ENCODE measurements at regions not wholly inside any gene's neighbourhood (a gene's known extent, or its start where the extent isn't known, plus 50 kb on each side); places are given as distances from the start of the nearest gene placed in this dataset.
A peak's percentile ranks its signal among the peaks of the same experiment; 100 is the strongest.

DNA sequence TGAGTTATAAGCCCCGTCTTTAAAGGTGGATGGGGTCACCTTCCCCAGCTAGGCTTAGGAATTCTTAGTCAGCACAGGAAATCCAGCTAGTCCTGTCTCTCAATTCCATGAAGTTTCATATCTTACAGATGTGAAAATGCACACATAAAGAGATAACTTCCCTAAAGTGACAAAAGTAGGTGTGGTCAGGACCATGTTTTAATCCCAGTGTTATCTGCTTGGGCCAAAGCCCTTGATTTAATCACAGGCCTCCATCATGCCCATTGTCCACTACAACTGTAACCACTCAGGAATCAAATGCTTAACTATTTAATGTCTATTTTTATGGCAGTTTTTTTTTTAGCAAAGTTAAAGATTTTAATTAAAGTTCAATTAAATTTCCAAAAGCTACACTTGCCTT, 194.4 kb upstream of the BTG1 start:
- DNase-seq, result no peak

DNA sequence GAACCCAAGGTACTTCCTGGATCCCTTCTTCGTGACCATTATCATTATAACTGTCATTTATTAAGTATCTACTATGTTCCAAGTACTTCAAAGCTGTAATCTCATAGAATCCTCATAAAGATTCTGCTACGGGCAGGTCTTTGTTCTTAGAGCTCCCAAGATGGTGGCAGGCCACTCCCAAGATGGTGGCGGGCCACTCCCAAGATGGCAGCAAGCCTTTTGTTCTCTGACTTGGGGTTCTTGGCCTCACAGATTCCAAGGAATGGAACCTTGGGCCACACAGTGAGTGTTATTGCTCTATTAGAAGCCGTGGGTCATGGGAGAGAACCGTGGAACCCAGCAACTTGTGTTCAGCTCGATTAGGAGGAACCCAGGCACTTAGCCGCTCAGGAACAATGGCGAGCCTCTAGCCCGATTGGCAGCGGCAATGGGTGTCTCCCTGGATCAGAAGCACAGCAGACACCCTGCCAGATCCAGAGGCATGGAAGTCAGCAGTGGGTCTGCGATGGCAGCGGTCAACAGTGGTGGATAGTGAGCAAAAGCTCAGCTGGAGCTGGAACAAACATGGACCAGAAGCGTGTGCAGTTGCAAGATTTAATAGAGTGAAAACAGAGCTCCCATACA, 193.7 kb upstream of the BTG1 start:
- no peak for DNase-seq

DNA sequence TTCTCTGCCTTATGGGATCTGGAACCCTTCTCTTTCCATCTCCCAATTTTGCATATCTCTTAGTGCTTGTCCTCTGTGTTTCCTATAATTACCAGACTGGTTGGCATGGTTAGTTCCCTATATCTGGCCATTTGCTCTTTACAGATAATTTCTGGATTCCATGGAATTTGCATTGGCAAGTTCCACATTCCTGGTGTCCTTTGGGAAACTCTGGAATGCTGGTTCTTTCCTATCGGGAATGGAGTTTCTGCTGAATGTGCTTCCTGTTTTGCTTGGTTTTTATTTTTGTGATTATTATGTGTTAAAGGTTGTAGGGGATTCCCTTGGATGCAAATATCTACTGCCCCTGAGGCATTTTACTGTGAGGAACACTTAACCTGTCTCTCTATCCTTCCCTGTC, 193.0 kb upstream of the BTG1 start:
- DNase-seq, result no peak

DNA sequence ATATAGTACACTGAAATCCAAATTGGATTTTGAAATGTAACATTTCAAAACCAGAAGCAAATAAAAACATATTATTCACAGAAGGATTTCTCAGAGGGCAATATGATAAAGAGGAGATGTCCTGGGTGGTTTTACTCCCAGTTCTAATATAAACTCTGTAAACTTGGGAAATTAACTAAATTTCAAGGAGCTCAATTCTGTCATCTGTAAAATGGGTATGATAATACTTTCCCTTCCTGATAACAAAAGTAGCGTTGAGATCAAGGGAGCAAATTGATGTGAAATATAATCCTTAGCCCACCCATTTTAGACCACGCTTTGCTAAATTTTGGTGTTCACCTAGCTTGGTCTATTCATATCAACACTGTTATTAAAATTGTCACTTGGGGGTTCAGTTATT, 192.5 kb upstream of the BTG1 start:
- no peak for DNase-seq

DNA sequence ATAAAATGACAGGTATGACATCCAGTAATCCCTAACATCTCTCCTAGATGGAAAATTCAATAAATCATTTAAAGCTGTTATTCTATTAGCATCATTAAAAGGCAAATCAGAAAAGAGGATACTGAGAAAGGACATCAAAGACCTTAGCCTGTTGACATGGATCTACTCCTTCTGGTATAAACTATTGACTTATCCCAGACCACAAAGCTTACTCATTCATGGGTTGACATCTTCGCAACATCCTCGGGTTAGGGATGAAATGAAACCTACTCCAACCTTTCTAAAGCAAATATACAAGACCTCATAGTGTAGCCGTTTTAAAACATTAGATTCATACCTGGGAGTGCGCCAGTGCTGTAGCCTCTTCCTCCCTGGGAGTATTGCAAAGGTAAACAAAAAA, 191.5 kb upstream of the BTG1 start:
- no peak for DNase-seq

DNA sequence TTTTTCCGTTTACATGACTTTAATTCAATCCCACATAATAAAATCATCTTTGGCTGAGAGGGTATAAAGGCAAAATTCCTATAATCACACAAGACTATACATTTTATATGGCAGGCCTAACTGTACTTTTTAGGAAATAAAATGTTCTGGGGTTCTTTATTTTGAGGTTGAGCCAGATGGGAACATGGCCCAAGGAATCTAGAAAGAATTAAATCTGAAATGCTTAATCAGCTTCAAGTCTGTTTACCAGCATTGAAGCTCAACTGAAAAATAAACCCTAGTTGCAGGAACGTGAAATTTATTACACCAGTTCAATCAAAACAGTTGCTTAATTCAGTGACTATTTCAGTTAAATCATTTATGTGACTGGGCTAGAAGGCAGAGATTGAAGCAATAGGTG, 191.0 kb upstream of the BTG1 start:
- DNase-seq, result no peak

DNA sequence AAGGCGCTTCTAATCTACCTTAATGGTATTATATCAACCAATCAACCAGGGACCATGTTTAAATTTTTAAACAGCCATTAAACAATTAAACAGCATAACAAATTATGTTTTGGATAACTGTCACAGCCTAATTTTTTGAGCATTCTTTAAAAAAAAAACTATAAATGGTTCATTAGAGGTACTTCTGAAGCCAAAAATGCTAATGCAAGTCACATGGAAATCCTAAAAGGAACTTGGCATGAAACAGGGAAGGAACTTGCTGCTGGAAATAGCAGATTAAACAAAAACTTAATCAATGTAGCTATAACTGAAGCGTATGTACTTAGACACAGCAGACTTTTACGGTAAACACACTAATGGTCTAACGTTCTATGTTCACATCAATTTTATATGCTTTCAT, 190.2 kb upstream of the BTG1 start:
- no peak for DNase-seq

DNA sequence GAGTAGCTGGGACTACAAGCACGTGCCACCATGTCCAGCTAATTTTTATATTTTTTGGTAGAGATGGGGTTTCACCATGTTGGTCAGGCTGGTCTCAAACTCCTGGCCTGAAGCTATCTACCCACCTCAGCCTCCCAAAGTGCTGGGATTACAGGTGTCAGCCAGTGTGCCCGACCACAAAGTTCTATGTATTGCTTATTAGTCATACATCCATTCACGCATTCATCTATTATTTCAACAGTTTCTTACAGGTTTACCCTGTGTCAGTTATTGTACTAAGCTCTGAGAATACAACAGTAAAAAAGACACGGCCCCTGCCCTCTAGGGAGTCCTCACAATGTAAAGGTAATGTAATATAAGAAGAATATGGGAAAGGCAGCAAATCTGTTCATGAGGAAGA, 188.9 kb upstream of the BTG1 start:
- no peak for DNase-seq

DNA sequence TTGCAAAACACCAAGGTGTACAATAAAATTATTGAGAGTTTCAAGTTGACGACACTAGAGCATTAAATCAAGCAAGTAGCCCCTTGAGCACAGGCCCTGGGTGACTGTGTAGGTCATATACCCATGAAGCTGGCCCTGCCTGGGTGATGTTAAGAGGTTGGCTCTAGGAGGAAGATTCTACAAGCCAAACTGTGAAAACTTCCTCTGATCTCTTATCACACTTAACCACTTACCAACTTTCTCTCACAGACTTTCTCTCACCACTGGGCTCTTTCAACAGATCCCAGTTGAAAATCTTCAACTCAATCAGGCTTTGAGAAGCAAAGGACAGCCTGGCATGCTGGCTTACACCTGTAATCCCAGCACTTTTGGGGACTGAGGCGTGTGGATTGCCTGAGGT, 186.9 kb upstream of the BTG1 start:
- no peak for DNase-seq

DNA sequence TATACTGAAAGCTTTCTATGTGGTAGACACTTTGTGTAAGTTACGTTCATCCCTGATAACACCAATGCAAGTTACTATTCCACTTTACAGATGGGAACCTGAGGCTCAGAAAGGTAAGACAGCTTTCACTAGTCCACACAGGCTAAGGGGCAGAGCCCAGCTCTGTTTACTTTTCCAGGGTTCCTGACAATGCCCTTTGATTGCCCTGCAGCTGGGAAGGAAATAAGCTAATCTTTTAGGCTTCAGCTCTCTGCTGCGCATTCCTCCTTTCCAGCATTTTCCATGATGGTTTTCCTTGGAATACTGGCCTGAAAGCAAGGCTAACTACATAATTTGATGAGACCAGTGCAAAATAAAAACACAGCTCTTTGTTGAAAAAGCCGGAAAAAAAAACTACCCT, 185.7 kb upstream of the BTG1 start:
- no peak for DNase-seq

DNA sequence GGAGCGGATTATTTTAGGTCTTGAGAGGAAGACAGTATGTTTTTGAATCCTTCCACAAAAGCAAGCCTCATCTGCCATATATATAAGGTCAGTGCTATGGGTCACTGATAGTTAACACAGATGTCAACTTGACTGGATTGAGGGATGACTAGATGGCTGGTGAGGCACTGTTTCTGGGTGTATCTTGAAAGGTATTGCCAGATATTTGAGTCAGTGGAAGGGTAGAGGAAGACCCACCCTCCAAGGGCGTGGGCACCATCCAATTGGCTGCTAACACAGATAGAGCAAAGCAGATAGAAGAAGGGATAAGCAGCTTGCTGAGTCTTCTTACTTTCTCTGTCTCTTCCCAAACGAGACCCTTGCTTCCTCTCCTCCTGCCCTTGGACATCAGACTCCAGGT, 185.0 kb upstream of the BTG1 start:
- DNase-seq, result no peak

DNA sequence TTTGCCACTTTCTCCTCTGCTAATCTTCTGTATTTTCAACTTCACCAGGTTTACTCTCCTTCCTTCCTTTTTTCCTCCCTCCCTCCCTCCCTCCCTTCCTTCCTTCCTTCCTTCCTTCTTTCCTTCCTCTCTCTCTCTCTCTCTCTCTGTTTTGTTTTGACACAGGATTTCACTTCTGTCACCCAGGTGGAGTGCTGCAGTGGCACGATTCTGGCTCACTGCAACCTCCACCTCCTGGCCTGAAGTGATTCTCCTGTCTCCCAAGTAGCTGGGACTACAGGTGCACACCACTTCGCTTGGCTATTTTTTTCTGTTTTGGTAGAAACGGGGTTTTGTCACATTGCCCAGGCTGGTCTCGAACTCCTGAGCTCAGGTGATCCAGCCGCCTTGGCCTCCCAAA, 181.2 kb upstream of the BTG1 start:
- no peak for DNase-seq

DNA sequence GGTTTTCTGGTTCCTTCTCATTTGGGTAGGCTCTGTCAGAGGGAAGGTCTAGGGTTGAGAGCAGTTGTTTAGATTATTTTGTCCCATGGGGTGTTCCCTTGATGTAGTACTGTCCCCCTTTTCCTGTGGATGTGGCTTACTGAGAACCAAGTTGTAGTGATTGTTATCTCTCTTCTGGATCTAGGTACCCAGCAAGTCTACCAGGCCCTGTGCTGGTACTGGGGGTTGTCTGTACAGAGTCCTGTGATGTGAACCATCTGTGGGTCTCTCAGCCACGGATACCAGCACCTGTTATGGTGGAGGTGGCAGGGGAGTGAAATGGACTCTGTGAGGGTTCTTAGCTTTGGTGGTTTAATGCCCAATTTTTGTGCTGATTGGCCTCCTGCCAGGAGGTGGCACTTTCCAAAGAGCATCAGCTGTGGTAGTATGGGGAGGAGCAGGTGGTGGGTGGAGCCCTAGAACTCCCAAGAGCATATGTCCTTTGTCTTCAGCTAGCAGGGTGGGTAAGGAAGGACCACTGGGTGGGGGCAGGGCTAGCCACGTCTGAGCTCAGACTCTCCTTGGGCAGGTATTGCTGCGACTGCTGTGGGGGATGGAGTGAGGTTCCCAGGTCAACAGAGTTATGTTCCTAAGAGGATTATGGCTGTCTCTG, 179.3 kb upstream of the BTG1 start:
- no peak for DNase-seq

DNA sequence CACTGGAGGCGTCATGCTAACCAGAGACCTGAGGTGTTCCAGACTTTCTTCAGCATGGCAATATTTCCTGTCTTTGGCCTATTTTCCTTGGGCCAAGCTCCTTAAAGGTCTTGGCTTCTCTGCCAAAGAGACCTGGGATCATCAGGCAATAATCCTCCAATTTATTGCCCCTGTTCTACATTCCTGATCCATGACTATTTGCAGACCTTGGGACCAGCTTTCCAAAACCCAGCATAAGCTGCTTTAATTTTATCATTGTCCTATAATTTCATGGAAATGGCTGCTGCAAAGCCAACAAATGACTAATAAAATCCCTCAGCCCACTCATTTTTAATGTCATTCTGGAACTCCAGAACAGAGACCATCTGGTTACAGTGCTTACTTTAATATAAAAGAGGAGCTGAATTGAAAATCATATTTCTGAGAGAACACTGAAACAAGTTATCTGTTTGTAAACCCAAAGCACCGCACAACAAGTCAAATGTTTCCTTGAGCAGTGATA, 166.9 kb upstream of the BTG1 start:
- DNase-seq, result no peak

DNA sequence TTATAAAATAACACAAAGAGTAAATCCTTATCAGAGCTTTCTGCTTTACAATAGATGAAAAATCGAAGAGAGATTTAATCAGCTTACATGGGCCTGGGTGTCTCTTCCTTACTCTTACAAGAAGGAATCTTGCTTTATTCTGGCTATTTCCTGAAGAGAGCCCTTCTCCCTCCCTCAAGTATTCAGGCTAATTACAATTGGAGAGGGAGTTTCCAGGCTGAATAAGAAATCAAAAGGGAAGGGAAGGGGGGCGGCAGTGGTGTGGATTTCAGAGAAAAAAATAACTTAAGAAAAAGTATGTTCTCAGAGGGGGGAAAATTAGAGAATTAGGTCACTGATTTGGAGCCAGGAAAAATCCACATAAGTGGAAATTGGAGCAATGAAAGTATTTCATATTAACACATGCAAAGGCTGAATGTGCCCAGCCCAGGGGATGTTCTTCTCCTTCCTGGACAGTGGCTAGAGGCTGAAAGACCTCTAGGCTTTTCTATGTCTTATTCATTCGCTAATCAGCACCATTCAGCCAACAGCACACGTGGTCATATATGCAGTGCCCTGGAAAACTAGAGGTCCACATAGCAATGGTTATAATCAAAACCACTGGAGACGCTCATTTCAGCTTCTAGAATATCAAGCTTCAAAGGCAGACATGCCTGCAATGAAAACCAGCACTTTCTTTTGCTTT, 158.9 kb upstream of the BTG1 start:
- DNase-seq, result no peak

DNA sequence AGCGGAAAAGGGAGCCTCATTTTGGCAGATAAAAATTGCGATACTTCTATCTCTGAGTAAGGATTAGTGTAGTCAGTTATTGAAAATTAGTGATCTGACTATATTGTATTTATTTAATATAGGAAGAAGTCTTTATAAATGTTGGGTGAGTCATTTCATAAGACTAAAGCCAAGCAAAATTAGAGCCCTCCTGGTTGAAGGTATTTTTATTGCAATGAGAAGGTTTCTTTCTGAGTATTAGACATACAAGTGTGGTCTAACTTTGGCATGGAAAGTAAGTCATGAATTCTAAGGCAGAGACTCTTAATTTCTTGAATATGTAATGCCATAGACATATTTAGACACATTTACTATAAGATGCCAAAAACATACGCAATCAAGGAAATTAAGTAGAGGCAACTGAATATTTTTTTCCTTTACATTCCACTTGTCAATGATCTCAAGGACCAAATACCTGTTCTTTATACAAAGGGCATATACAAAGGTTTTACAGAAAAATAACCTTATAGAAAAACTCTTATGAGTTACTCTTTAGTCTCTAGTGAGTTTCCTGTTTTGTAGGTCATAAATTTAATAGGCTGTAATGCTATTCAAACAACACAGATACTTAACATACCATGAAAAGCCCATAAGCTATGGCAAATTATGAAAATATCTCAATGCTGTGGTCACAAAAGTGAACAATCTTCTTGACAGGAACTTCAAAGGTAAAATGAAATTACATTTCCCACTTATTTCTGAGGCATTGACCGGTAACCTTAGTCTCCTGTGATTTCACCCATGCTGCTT, 156.6 kb upstream of the BTG1 start:
- DNase-seq, result no peak

DNA sequence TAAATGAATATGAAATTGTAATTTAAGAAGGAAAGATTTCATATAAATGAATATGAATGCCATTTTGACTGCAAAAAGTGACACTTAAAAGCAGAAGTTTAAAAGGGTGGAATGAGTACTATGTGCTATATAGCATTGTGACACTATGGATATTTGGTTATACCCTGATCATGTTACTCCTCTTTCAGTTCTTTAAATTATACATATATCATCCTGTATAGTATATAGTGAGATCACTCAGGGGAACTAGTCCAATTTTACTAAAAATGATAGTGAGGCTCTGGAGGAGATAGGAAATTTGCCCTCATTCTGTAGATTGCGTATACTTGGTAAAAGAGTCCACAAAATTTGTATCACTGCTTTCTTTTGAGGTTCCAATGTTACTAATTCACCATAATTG, 155.7 kb upstream of the BTG1 start:
- no peak for DNase-seq

DNA sequence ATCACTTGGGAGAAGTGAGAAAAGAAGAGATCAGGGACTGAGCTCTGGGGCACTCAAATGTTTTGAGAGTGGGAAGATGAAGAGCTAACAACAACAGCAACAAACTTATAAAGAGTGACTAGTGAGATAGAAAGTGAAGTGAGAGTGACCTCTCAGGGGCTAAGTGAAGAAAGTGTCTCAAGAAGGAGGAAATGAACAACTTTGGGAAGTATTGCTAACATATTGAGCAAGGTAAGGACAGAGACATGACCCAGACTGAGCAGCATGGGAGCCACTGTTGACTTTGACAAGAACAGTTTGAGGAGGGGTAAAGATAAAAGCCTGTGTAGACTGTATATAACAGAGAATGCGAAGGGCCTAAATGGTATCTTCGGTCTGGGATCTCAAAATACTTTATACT, 155.1 kb upstream of the BTG1 start:
- DNase-seq, result no peak

DNA sequence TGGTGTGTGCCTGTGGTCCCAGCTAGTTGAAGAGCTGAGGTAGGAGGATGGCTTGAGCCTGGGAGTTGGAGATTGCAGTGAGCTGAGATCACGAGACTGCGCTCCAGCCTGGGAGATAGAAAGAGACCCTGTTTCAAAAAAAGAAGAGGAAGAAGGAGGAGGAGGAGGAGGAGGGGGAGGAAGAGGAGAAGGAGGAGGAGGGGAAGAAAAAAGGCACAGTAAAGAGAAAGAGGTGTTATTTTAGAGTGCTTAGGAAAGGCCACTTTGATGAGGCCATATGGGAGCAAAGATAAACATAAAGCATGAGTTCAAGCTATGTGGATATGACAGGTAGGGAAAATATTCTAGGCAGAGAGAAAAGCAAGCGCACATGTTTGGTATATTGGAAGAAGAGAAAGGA, 154.1 kb upstream of the BTG1 start:
- DNase-seq, result no peak

DNA sequence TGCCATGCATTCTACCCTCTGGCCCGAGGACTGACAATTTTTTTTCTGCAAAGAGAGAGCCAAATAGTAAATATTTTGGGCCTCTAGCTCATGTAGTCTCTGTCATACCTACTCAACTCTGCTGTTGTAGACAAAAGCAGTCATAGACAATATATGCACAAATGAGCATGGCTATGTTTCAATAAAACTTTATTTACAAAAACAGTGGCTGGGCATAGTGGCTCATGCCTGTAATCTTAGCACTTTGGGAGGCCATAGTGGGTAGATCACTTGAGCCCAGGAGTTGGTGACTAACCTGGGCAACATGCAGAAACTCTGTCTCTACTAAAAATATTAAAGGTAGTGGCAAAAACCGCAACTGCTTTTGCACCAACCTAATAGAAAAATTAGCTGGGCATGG, 153.7 kb upstream of the BTG1 start:
- DNase-seq, result no peak

DNA sequence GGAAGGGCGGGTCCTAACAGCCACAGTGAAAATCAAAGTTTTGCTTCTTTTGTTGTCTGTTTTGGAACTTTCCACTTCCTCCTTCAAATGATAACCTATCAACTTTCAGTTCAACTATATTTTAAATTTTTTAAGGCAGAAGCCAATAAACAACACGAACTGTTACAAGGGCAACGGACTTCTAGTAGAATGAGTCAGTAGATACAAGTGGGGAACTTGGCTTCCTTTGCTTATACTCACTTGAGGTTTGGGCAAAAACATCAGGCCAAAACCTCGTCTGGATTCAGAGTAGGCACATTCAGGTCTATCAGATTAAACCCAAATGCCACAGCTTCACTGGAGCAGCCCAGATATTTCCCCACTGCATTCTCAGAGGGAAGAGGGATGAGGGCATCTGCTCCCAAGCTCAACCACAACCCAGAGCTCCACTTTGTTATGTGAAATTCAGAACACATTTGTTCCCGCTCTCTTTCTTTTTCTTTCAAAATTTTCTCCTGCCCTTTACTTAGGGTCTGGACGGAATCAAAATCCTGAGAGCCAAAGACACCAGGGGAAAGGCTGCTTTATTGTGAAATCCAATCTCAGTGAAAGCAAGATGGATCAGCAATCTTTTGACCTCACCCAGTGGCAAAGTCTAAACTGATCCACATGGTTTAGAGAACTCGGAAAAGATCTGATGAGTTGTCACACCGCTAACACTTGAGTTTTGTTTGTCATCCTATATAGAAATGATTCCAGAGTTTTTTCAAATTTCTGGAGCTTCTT, 152.5 kb upstream of the BTG1 start:
- peak; percentile 12 to 43 for DNase-seq

DNA sequence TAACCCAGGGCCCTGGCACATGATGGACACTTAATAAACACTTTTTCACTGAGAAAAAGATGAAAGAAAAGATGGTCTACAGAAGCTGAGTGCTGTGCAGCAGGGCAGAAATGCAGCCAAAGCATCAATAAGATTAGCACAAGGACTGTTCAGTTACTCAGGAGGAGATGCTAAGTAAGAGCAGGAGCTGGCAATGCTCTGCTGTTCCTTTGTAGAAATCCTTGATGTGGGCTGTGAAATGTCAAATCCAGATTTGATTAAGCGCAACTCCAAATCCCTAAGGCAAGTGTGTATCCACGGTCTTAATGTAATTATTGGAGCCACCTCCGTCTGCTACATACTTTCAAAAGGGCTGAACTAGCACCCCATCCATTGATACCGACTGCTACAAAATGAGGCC, 151.8 kb upstream of the BTG1 start:
- DNase-seq, result no peak

DNA sequence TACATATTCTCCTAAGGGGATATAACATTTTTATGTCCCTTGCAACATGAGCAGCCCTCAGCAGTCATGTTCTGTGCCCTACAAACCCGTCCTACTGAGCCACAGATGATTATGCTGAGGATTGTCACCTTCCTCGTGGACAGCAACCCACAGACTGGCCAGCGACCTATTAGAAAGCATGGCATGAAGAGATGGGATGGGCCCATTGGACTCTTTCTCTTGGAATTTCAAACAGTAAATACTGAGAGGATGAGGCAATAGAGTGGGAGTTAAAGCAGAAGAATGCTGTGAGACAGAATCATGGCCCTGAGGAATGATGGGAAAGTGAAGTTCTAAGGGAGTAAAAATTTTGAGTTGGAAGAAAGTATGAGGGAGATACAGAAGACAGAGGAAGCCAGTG, 149.9 kb upstream of the BTG1 start:
- DNase-seq, result no peak

Measured in CD4-positive, alpha-beta T cell treated with Interleukin-4 for 1 hour (primary cell).